HG02840 (cell line): ENCODE measurements at regions not wholly inside any gene's neighbourhood (a gene's known extent, or its start where the extent isn't known, plus 50 kb on each side); places are given as distances from the start of the nearest gene placed in this dataset.

Source experiments
- ATAC-seq: cut with Tn5 transposase; IDR thresholded peaks from one replicate; pipeline ENCODE4 v1.9.1; 2021; ENCODE audit warnings: mild to moderate bottlenecking, moderate library complexity, moderate number of reproducible peaks; ENCODE audit not compliant: unreplicated experiment, low FRiP score

GRCh38 chr12:91978143-91978542, 167.5 kb downstream of the BTG1 start:
- no peak for ATAC-seq

- no peak for ATAC-seq
Observed at GRCh38 chr12:91975891-91976290, 169.8 kb downstream of the BTG1 start.

- ATAC-seq, result no peak
Observed at GRCh38 chr12:91974541-91975085, 171.0 kb downstream of the BTG1 start.

- ATAC-seq, result no peak
Observed at GRCh38 chr12:91973813-91974212, 171.8 kb downstream of the BTG1 start.

- no peak for ATAC-seq
Observed at GRCh38 chr12:91972896-91973295, 172.8 kb downstream of the BTG1 start.

GRCh38 chr12:91968777-91969171, 176.9 kb downstream of the BTG1 start:
- no peak for ATAC-seq

- ATAC-seq, result no peak
Observed at GRCh38 chr12:91968076-91968776, 177.4 kb downstream of the BTG1 start.

GRCh38 chr12:91967590-91967989, 178.1 kb downstream of the BTG1 start:
- no peak for ATAC-seq

- no peak for ATAC-seq
Observed at GRCh38 chr12:91965781-91966180, 179.9 kb downstream of the BTG1 start.

GRCh38 chr12:91964501-91964900, 181.1 kb downstream of the BTG1 start:
- no peak for ATAC-seq

- no peak for ATAC-seq
Observed at GRCh38 chr12:91959220-91959619, 186.4 kb downstream of the BTG1 start.

- no peak for ATAC-seq
Observed at GRCh38 chr12:91958816-91959215, 186.8 kb downstream of the BTG1 start.

- ATAC-seq, result no peak
Observed at GRCh38 chr12:91954747-91955146, 190.9 kb downstream of the BTG1 start.

- ATAC-seq, result no peak
Observed at GRCh38 chr12:91954326-91954725, 191.3 kb downstream of the BTG1 start.

GRCh38 chr12:91952916-91953315, 192.7 kb downstream of the BTG1 start:
- no peak for ATAC-seq

- ATAC-seq, result no peak
Observed at GRCh38 chr12:91951571-91951970, 194.1 kb downstream of the BTG1 start.

- ATAC-seq, result no peak
Observed at GRCh38 chr12:91948504-91948903, 197.1 kb downstream of the BTG1 start.

- ATAC-seq, result peak; percentile 67
Observed at GRCh38 chr12:91947459-91947858, 198.2 kb downstream of the BTG1 start.

GRCh38 chr12:91944637-91945036, 201.0 kb downstream of the BTG1 start:
- ATAC-seq, result no peak

GRCh38 chr12:91940826-91941570, 204.6 kb downstream of the BTG1 start:
- no peak for ATAC-seq

- no peak for ATAC-seq
Observed at GRCh38 chr12:91940322-91940721, 205.3 kb downstream of the BTG1 start.

GRCh38 chr12:91937706-91938105, 207.9 kb downstream of the BTG1 start:
- no peak for ATAC-seq
